ENCODE measurements at regions not wholly inside any gene's neighbourhood (a gene's known extent, or its start where the extent isn't known, plus 50 kb on each side); places are given as distances from the start of the nearest gene placed in this dataset.

DNA sequence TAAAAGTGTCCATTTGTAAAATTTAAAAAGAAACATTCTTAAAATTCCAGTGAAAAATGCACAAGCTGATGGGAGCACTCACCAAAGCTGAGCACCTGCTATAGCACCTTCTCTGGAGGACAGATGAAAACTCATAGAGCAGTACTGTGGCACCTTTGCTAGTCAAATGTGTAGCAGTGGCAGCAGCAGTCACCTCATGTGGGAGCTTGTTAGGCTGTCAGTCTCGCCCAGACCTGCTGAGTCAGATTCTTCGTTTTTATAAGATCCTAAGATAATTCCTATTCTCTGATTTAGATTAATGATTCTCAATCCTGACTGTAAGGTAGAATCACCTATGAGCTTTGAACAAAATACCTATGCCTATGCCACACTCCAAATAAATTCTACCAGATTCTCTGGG is 325.8 kb downstream of the RPL10L start:
- H3K79me2 ChIP-seq (ENCODE audit: insufficient read depth, low read length) = no peaks in the 10 kb centered on the region
- no peaks in the 10 kb centered on the region for H3K27me3 ChIP-seq (ENCODE audit: insufficient read depth, low read length)
- H3K9ac ChIP-seq (ENCODE audit: low read length) = no peak overlapping the region
- H3K9me2 ChIP-seq (ENCODE audit: low read depth, low read length) = no peaks in the 10 kb centered on the region
- no peaks in the 10 kb centered on the region for H3K36me3 ChIP-seq (ENCODE audit: insufficient read depth, low read length)
- H2AFZ ChIP-seq (ENCODE audit: low read length) = no peak overlapping the region
- no peaks in the 10 kb centered on the region for H3K4me1 ChIP-seq (ENCODE audit: insufficient read depth, low read length, severe bottlenecking)
- no peak overlapping the region for H3K4me3 ChIP-seq (ENCODE audit: low read depth, low read length, poor library complexity, severe bottlenecking)
- H3K9me3 ChIP-seq (ENCODE audit: low read length) = no peaks in the 10 kb centered on the region
- H3K27ac ChIP-seq (ENCODE audit: low read depth, low read length, poor library complexity, severe bottlenecking) = no peak overlapping the region
- H3F3A ChIP-seq (ENCODE audit: insufficient read depth, low read length) = no peaks in the 10 kb centered on the region
- no peak overlapping the region for H3K4me2 ChIP-seq (ENCODE audit: low read length)
- no peaks in the 10 kb centered on the region for H4K20me1 ChIP-seq (ENCODE audit: insufficient read depth, low read length)
- TF ChIP-seq, protein P1, sequence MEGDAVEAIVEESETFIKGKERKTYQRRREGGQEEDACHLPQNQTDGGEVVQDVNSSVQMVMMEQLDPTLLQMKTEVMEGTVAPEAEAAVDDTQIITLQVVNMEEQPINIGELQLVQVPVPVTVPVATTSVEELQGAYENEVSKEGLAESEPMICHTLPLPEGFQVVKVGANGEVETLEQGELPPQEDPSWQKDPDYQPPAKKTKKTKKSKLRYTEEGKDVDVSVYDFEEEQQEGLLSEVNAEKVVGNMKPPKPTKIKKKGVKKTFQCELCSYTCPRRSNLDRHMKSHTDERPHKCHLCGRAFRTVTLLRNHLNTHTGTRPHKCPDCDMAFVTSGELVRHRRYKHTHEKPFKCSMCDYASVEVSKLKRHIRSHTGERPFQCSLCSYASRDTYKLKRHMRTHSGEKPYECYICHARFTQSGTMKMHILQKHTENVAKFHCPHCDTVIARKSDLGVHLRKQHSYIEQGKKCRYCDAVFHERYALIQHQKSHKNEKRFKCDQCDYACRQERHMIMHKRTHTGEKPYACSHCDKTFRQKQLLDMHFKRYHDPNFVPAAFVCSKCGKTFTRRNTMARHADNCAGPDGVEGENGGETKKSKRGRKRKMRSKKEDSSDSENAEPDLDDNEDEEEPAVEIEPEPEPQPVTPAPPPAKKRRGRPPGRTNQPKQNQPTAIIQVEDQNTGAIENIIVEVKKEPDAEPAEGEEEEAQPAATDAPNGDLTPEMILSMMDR (IDR thresholded peaks at IDR 0.05; ENCODE audit: low read length) = no peak
- TF ChIP-seq EZH2 (IDR thresholded peaks at IDR 0.05; ENCODE audit: borderline replicate concordance, low read length) = no peak

DNA sequence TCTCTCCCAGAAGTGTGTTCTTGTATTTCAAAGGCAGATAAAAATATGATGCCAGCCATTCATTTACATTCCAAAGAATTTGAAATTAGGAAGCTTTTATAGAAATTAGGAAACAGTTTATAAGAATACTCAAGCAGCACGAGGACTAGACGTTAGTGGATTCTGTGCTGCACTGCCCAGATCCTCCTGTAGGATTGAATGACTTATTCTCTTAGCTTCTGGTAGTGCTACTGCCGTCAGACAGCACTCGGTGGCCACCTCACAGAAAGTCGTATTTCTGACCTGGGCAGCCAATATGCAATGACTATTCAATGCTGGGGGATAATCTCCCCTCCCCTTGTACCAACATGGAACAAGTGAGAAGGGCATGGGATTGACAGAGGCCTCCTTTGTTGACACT is 326.4 kb downstream of the RPL10L start:
- no peak overlapping the region for H3K27ac ChIP-seq (ENCODE audit: low read depth, low read length, poor library complexity, severe bottlenecking)
- no peaks in the 10 kb centered on the region for H3F3A ChIP-seq (ENCODE audit: insufficient read depth, low read length)
- no peaks in the 10 kb centered on the region for H3K9me3 ChIP-seq (ENCODE audit: low read length)
- H3K79me2 ChIP-seq (ENCODE audit: insufficient read depth, low read length) = no peaks in the 10 kb centered on the region
- H2AFZ ChIP-seq (ENCODE audit: low read length) = no peak overlapping the region
- H3K27me3 ChIP-seq (ENCODE audit: insufficient read depth, low read length) = no peaks in the 10 kb centered on the region
- no peaks in the 10 kb centered on the region for H3K9me2 ChIP-seq (ENCODE audit: low read depth, low read length)
- no peak overlapping the region for H3K4me2 ChIP-seq (ENCODE audit: low read length)
- no peaks in the 10 kb centered on the region for H3K36me3 ChIP-seq (ENCODE audit: insufficient read depth, low read length)
- H4K20me1 ChIP-seq (ENCODE audit: insufficient read depth, low read length) = no peaks in the 10 kb centered on the region
- TF ChIP-seq, protein P1 (IDR thresholded peaks at IDR 0.05; ENCODE audit: low read length) = no peak
- TF ChIP-seq EZH2 (IDR thresholded peaks at IDR 0.05; ENCODE audit: borderline replicate concordance, low read length) = no peak
- no peak overlapping the region for H3K9ac ChIP-seq (ENCODE audit: low read length)
- no peaks in the 10 kb centered on the region for H3K4me1 ChIP-seq (ENCODE audit: insufficient read depth, low read length, severe bottlenecking)
- H3K4me3 ChIP-seq (ENCODE audit: low read depth, low read length, poor library complexity, severe bottlenecking) = no peak overlapping the region

DNA sequence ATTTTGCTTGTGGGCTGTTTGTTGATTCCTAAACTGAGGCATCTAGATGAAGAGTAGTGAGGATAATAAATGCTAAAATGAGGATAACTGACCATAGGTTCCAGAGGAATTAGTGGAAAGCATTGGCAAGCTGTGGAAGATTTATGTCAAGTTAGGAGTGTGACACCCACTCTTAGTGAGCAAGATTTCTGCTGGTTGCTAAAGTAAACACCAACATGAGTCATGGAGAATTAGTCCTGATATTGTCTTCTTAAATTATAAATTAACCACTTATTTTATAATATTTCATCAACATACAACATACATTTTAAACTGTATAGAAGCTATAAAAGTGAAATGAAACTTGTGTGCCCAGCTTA is 328.2 kb downstream of the RPL10L start:
- Histone ChIP-seq H3K27ac (ENCODE audit: low read depth, low read length, poor library complexity, severe bottlenecking) (no peak overlapping the region), H3K27me3 (ENCODE audit: insufficient read depth, low read length) (no peaks in the 10 kb centered on the region), H3K4me1 (ENCODE audit: insufficient read depth, low read length, severe bottlenecking) (no peaks in the 10 kb centered on the region), H3F3A (ENCODE audit: insufficient read depth, low read length) (no peaks in the 10 kb centered on the region), H3K9me2 (ENCODE audit: low read depth, low read length) (no peaks in the 10 kb centered on the region), H2AFZ (ENCODE audit: low read length) (no peak overlapping the region), H3K79me2 (ENCODE audit: insufficient read depth, low read length) (no peaks in the 10 kb centered on the region), H3K9me3 (ENCODE audit: low read length) (no peaks in the 10 kb centered on the region), H3K36me3 (ENCODE audit: insufficient read depth, low read length) (no peaks in the 10 kb centered on the region), H3K9ac (ENCODE audit: low read length) (no peak overlapping the region), H3K4me3 (ENCODE audit: low read depth, low read length, poor library complexity, severe bottlenecking) (no peak overlapping the region), H4K20me1 (ENCODE audit: insufficient read depth, low read length) (no peaks in the 10 kb centered on the region), H3K4me2 (ENCODE audit: low read length) (no peak overlapping the region)
- TF ChIP-seq, protein P1 (IDR thresholded peaks at IDR 0.05; ENCODE audit: low read length) = no peak
- no peak for TF ChIP-seq EZH2 (IDR thresholded peaks at IDR 0.05; ENCODE audit: borderline replicate concordance, low read length)

Data from OCI-LY1 (cell line).